GM23338 (cell line): ENCODE measurements at regions not wholly inside any gene's neighbourhood (a gene's known extent, or its start where the extent isn't known, plus 50 kb on each side); places are given as distances from the start of the nearest gene placed in this dataset.

Source experiments
- CREB1 ChIP-seq: fragments of 250-450 bp; sonication (Bioruptor Pico); IDR thresholded peaks from 2 replicates; pipeline ENCODE4 v1.5.0; 2020; ENCODE audit warnings: low read depth, mild to moderate bottlenecking, moderate library complexity
- ETS1 ChIP-seq: IDR thresholded peaks from 2 replicates; pipeline ENCODE4 v1.6.1; 2016; ENCODE audit warnings: antibody characterized with exemption
- EZH2 ChIP-seq: fragments of 200-600 bp; sonication (generic); IDR thresholded peaks from one replicate; pipeline ENCODE4 v1.8.0; 2017; ENCODE audit warnings: antibody characterized with exemption, mild to moderate bottlenecking, low read depth; ENCODE audit not compliant: unreplicated experiment
- EZH2phosphoT487 ChIP-seq: fragments of 200-600 bp; sonication (generic); IDR thresholded peaks from one replicate; pipeline ENCODE4 v1.8.1; 2018; ENCODE audit warnings: antibody characterized with exemption; ENCODE audit not compliant: unreplicated experiment
- JUNB ChIP-seq: IDR thresholded peaks from one replicate; pipeline ENCODE4 v1.6.1; 2016; ENCODE audit warnings: antibody characterized with exemption; ENCODE audit not compliant: unreplicated experiment
- POLR2AphosphoS5 ChIP-seq: IDR thresholded peaks from 2 replicates; pipeline ENCODE4 v1.6.1; 2016; ENCODE audit warnings: antibody characterized with exemption, low read depth
- REST ChIP-seq: IDR thresholded peaks from one replicate; pipeline ENCODE4 v1.6.1; 2018; ENCODE audit warnings: antibody characterized with exemption; ENCODE audit not compliant: unreplicated experiment
- STAT1 ChIP-seq: IDR thresholded peaks from one replicate; pipeline ENCODE4 v1.6.1; 2016; ENCODE audit warnings: antibody characterized with exemption; ENCODE audit not compliant: unreplicated experiment
- ZNF114 ChIP-seq: fragments of 250-450 bp; sonication (Bioruptor Pico); IDR thresholded peaks from 2 replicates; pipeline ENCODE4 v1.5.0; 2020; ENCODE audit warnings: mild to moderate bottlenecking, moderate library complexity
- ZNF462 ChIP-seq: fragments of 250-450 bp; sonication (Bioruptor Pico); IDR thresholded peaks from 2 replicates; pipeline ENCODE4 v1.5.0; 2020; ENCODE audit warnings: mild to moderate bottlenecking, moderate library complexity

- TF ChIP-seq ZNF462 (CRISPR knock-in tag) (no peak), EZH2phosphoT487 (no peak), REST (no peak), EZH2 (no peak), POLR2AphosphoS5 (no peak), STAT1 (no peak), JUNB (no peak), CREB1 (CRISPR knock-in tag) (no peak), ETS1 (no peak), ZNF114 (CRISPR knock-in tag) (no peak)
Measured at GRCh38 chr13:108368250-108368905, 98.9 kb downstream of the TNFSF13B start (continued).
